Skin epidermis (tissue), 12 donors: ENCODE measurements at regions not wholly inside any gene's neighbourhood (a gene's known extent, or its start where the extent isn't known, plus 50 kb on each side); places are given as distances from the start of the nearest gene placed in this dataset.
"Not testable (repeated sequence)": the region's sequence is repeated elsewhere in the genome, so short reads cannot be mapped to it uniquely, and the experiment has no call there.

Experiments used
- H3K27ac ChIP-seq, 21 experiments: fragments of 200-600 bp; sonication (generic) in 11 of 21; one replicate each; pipeline ENCODE4 v1.5.0; 2020; ENCODE audit warnings: mild to moderate bottlenecking in 3 of 21, inconsistent platforms in 2 of 21, moderate library complexity in 2 of 21
- H3K4me3 ChIP-seq, 7 experiments: fragments of 200-600 bp; sonication (generic) in 2 of 7; one replicate each; pipeline ENCODE4 v1.5.0; 2020; ENCODE audit warnings: inconsistent platforms in 2 of 7, mild to moderate bottlenecking in 2 of 7, moderate library complexity in 1 of 7

DNA sequence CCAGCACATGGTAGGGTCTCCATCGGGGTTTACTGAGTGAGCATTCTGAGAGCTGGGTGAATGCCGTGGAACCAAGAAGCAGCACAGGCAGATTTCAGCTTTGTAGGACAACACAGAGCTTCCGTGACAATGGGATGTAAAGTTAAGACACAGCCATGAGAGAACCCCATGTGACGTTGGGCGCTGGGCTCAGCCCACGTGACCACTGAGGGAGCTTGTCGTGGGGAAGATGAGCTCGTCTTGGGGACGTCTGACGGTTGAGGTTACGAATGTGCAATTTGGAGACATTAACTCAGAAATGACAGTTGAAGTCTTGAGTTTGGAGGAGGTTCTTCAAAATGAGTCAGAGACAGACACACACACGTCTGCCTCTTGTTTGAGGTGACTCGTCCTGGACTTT is 51.5 kb upstream of the MUC20 start:
- not testable (repeated sequence) for H3K4me3 ChIP-seq, H3K27ac ChIP-seq

DNA sequence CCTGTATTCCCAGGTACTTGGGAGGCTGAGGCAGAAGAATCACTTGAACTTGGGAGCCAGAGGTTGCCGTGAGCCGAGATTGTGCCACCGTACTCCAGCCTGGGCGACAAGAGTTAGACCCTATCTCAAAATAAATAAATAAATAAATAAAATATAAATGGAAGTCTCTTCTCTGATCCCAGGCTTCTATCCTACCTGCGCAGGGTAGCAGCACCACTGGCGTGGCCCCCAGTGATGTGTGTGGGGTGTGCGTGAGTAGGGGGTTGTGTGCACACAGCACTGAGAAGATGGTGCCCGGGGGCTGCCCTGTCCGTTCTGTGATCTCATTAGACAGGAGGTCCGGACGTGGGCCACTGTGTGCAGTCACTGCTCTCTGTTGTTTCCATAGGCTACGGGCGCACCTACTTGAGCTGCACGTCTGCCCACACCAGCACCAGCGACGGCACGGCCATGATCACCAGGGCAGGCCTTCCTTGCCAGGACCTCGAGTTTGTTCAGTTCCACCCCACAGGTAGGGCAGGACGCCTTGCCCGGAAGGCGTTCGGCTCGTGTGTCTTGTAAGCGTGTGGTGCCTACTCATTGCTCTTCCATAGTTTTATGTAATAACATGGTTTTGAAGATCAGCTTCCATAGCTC is 52.5 kb upstream of the MUC20 start:
- not testable (repeated sequence) for H3K27ac ChIP-seq, H3K4me3 ChIP-seq

DNA sequence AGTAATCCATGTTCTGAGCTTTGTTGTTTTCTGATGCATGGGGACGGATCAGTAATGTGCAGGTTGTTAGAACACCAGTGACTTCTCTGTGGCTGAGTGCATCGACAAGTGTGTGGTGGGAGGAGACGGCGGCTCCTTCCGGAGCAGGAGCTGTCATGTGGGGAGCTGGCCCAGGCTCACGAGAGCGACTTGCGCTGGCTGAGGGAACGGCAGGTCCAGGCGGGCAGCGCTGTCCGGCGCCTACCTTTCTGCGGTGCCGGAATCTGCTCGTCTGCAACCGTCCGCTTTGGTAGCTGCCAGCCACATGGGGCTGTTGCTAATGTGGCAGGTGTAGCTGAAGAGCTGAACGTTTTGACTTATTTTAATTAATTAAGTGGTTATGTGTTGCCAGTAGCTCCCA is 55.5 kb upstream of the MUC20 start:
- H3K4me3 ChIP-seq, H3K27ac ChIP-seq: not testable (repeated sequence)

DNA sequence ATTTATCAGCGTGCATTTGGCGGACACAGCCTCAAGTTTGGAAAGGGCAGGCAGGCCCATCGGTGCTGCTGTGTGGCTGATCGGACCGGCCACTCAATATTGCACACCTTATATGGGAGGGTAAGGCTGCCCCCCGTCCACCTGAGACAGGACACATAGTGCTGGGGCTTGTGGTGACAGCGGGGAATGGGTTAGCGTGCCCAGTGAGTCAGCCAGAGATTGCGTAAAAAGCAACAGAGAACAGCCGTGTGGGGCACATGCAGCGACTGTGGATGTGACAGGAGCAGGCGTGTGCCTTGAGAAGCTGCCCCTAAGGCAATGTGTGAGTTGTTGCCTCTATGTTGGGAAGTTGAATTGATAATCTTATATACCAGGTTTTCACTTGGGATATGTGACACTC is 56.6 kb upstream of the MUC20 start:
- not testable (repeated sequence) for H3K27ac ChIP-seq, H3K4me3 ChIP-seq

DNA sequence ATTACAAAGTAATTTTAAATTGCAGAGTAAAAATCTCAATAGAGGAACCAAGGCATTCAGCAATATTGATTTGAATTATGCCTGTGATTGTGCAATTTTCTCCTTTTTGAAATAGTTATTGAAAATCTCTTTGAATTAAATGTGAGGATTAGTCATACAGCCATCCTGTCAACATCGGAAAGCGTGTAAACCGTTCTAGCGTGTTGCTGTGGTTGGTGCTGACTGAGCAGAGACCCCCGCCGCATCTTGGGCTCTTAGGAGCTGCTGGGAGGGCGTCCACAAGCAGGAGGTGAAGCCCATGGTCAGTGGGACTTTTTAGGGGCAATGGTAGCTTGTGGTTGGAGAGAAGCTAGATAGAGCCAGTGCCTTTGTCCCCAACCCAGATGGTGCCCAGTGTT is 61.6 kb upstream of the MUC20 start:
- not testable (repeated sequence) for H3K27ac ChIP-seq
- peak overlapping the region in 4 of 7 experiments; percentile 58 to 68 (median 61) for H3K4me3 ChIP-seq

DNA sequence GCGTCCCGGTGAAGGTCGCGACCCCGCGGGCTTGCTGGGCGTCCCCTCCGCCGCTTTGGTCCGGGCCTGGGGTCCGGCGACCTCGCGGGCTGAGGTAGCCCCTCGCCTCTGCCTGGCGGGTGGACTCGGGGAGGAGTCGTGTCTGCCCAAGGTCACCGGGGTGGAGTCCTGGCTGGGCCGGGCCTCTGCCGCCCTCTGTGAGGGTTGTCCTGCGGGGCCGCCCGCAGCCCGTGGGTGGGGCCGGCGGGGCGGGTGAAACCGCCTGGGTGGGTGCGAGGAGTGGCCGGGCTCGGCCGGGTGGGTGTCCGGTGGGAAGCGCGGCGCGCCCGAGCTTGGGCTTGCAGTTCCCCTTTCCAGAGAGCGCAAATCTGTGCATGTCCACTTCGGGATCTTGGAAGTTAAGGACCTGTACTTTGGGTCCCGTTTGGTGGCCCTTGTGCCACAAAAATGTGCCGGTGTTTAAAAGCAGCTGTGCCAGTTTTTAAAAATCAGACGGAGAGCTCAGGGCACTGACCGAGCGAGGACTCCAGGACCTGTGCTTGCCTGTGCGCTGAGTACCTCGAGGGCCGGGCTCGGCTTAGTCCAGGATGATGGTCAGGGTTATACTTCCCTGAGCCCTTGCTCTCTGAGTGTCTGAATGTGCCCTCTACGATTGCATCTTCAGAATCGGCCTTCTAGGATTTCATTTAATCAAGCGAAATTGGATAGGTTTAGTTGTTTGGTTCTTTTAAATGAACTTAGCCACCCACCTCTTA is 62.2 kb upstream of the MUC20 start:
- peak overlapping the region in 16 of 21 experiments; percentile 72 to 98 (median 90) for H3K27ac ChIP-seq
- peak overlapping the region in 6 of 7 experiments; percentile 53 to 68 (median 61) for H3K4me3 ChIP-seq

DNA sequence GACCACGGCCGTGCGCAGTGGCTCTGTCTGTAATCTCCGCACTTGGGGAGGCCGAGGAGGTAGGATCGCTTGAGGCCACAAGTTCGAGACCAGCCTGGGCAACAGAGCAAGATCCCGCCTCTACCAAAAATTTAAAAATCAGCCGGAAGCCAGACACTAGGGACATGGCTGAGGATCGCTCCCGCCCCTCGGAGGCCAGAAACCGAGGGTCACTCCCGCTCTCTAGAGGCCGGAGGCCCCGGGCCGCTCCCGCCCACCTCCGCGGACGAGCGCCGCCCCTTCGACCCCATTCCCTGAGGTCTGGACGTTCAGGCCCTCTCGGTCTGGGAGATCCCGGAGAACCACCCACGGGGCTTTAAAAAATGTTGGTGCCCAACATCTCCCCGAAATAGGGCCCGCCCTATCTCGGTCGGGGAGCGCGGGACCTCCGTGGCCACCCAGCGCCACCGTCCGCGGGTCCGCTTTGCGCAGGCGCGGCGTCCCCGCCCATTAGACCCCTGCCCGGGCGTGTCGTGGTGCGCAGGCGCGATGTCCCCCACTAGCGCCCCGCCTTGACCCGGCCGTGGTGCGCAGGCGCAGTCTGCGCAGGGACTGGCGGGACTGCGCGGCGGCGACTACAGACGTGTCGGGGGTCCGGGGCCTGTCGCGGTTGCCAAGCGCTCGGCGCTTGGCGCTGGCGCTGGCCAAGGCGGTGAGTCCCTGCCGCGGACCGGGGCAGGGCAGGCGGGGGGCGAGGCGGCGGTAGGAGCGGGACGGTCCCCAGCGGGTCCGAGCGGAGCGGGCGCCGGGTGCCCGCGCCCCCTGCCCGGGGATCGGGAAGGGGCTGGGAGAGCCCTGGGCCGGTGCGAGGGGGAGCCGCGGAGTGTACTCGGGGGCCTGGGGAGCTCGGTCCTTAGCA is 63.1 kb upstream of the MUC20 start:
- peak overlapping the region; percentile 47 to 68 (median 60) for H3K4me3 ChIP-seq
- peak overlapping the region; percentile 56 to 98 (median 88) for H3K27ac ChIP-seq

DNA sequence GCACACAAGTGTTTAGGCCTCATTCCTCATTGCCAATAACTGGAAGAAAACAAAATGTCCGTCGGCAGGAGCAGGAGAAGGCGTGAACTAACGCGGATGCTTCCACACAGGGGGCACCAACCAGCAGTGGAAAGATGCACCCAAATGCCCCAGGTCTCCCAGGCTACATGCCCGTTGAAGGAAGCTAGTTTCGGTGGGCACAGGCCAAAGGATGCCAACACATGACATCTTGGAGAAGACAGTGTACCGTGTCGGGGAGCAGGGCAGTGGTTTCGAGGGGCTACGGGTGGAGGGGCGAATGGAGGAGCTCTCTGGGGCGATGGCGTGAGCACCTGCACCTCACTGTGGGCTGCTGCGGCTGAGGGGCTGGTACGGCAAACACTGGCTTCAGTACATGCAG is 64.7 kb upstream of the MUC20 start:
- H3K4me3 ChIP-seq, H3K27ac ChIP-seq: not testable (repeated sequence)

DNA sequence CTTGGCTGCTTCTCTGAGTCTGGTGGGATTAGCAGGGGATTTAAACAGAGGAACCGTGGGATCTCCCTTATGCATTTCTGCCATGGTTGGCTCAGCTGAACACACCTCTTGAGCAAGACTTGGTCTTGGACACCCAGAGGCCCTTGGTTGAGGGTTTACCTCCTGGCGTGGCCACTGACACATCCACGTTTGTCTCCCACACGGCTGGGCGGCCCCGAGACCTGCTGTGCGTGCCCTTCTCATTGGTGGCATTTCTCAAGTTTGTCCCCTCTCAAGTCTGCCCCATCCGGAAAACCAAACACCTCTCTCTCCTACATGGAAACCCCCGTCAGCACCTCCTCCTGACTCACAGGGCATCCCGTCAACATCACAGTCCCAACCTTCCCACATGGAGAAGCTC is 66.0 kb upstream of the MUC20 start:
- not testable (repeated sequence) for H3K27ac ChIP-seq

DNA sequence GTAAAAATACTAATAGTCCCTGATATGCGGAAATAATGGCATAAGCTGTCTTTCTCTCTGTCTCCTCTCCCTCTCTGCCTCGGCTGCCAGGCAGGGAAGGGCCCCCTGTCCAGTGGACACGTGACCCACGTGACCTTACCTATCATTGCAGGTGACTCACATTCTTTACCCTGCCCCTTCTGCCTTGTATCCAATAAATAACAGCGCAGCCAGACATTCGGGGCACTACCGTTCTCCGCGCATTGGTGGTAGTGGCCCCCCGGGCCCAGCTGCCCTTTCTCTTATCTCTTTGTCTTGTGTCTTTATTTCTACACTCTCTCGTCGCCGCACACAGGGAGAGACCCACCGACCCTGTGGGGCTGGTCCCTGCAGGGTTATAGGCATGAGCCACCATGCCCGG is 66.6 kb upstream of the MUC20 start:
- H3K27ac ChIP-seq, H3K4me3 ChIP-seq: not testable (repeated sequence)

More for the DNA sequence above, 66.0 kb upstream of the MUC20 start:
- H3K4me3 ChIP-seq: not testable (repeated sequence)

DNA sequence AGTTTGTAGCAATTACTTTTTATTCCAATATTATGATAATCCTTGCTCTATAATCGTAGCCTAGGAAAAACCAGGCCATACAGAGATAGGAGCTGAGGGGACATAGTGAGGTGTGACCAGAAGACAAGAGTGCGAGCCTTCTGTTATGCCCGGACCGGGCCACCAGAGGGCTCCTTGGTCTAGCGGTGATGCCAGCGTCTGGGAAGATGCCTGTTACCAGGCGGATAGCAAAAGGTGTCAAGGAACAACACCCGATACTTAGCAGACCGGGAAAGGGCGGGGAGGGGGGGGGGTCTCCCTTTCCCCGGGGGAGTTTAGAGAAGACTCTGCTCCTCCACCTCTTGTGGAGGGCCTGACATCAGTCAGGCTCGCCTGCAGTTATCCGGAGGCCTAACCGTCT is 67.1 kb upstream of the MUC20 start:
- not testable (repeated sequence) for H3K27ac ChIP-seq, H3K4me3 ChIP-seq

DNA sequence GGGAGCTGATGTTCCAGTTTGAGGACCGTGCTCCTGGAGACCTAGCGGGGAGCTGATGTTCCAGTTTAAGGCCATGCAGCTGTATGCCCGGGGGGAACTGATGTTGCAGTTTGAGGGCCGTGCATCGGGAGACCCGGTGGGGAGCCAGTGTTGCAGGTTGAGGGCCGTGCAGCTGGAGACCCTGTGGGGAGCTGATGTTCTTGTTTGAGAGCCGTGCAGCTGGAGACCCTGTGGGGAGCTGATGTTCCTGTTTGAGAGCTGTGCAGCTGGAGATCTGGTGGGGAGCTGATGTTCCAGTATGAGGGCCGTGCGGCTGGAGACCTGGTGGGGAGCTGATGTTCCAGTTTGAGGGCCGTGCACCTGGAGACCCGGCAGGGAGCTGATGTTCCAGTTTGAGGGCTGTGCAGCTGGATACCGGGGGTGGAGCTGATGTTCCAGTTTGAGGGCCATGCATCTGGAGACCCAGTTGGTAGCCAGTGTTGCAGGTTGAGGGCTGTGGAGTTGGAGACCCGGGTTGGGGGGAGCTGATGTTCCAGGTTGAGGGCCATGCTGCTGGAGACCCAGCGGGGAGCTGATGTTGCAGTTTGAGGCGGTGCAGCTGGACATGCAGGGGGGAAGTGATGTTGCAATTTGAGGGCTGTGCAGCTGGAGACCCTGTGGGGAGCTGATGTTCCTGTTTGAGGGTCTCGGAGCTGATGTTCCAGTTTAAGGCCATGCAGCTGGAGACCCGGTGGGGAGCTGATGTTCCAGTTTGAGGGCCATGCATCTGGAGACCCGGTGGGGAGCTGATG is 64.4 kb upstream of the APOD start:
- not testable (repeated sequence) for H3K4me3 ChIP-seq, H3K27ac ChIP-seq

DNA sequence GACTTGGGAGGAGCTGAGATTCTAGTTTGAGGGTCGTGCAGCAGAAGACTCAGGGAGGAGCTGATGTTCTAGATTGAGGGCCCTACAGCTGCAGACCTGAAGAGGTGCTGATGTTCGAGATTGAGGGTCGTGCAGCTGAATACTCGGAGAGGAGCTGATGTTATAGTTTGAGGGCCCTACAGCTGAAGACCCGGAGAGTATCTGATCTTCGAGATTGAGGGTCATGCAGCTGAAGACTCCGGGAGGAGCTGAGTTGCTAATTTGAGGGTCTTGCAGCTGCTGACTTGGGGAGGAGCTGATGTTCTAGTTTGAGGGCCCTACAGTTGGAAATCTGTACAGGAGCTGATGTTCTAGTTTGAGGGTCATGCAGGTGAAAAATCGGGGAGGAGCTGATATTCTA is 62.1 kb upstream of the APOD start:
- not testable (repeated sequence) for H3K27ac ChIP-seq, H3K4me3 ChIP-seq

DNA sequence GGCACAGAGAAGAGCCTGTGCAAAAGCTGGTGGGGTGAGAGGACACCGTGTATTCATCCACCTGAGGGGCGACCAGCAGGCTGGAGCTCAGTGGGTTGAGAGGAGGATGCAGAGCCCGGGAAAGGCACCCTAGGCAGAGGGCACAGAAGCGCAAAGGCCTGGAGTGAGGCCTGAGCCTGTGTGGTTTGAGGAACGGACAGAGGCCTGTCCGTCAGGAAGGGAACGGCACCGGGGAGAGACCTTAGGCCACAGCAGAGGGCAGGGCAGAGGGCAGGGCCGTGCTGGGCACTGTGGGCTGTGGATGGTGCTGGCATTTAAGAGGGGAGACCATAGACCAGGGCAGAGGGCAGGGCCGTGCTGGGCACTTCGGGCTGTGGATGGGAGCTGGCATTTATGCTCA is 59.5 kb upstream of the APOD start:
- H3K27ac ChIP-seq, H3K4me3 ChIP-seq: not testable (repeated sequence)

DNA sequence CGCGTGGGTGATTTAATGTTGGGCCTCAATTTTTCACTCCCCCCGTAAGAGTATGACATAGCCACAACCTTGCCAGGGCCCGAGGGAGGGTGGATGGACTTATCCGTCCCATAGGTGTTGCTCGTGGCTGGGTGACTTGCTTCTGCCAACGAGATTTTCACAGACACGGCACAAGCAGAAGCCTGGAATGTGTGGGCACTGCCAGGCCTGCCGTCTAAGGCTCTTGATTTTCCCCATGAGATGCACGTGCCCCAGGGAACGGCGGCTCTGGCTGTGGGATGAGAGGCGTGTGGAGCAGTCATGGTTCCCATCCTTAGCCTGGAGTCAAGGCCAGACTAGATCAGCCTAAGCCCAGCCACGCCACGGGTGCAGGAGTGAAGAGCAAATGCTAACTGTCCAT is 58.6 kb upstream of the APOD start:
- H3K4me3 ChIP-seq, H3K27ac ChIP-seq: not testable (repeated sequence)

DNA sequence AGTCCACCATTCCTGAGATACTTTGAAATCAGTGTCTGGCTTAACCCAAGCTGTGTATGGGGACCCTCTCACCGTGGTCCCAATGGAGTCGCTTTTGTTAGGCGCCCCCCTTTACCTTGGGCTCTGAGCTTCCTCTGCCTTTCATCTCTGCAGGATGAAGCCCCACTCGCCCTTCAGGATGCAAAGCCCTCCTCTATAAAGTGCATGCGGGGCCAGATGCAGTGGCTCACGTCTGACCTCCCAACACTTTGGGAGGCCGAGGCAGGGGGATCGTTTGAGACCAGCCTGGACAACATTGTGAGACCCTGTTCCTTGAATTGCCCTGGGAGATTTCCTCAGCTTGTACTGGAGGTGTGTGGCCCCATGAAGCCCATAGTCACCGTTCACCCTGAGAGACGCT is 54.7 kb upstream of the APOD start:
- not testable (repeated sequence) for H3K27ac ChIP-seq, H3K4me3 ChIP-seq

DNA sequence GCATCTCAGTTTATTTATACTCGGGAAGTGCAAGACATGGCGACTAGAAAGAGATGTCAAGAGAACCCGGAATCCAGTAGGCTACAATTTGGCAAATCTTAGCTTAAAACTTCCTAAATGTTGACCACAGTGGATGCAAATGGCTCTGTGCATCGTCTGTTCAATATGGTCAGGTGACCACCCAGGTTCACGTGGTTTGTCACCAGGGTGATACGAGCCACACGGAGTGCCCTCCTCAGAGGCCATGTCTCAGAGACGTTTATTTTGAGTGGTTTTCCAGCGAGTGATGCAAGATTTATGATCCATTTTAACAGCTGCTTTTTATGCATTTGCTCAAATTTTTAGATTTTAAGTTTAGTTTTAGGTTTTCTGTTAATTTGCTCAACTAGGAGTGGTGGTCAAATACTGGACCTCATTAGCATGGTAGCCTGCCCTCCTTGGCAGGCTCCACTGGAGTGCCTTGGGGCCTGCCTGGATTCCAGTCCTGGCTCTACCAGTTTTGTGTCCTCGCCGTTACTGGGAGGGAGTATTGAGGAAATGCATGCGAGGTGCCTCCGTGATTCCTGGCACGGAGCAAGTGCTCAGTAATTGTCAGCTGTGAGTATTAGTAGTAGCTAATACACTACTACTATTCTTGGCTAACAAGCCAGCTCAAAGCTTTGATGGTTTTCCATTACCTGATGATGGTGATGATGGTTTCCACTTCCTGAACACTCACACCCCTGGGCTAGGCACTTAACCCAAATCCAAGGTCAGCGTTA is 53.9 kb upstream of the APOD start:
- not testable (repeated sequence) for H3K4me3 ChIP-seq, H3K27ac ChIP-seq

DNA sequence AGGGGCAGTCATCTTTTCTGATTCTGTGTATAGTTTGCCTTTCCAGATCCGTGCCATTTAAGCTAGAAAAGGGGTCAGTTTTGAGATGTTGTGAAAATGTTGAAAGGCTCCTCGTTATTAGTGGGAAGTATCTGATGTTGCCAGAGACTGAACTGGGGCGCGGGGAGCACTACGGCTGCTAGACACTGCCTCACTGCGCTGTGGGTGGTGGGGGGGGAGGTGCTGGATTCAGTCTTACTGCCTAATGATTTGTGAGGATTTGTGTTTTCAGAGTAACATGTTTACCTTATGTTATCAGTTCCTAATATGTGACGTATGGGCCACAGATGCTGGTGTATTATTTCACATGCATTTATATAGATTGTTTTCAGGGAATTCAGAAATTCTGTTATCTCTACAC is 53.3 kb upstream of the APOD start:
- H3K27ac ChIP-seq, H3K4me3 ChIP-seq: not testable (repeated sequence)
